GM12874 (cell line): ENCODE measurements at regions not wholly inside any gene's neighbourhood (a gene's known extent, or its start where the extent isn't known, plus 50 kb on each side); places are given as distances from the start of the nearest gene placed in this dataset.

Source experiments
- TF ChIP-seq, protein P1 (sequence below): IDR thresholded peaks from 2 replicates; pipeline ENCODE4 v1.5.1; 2011; ENCODE audit warnings: low read depth, mild to moderate bottlenecking, control low read depth, low read length, moderate library complexity; ENCODE audit not compliant: insufficient read depth

GRCh38 chr2:217631115-217631514 is 371.7 kb downstream of the TNS1 start:
- TF ChIP-seq, protein P1, sequence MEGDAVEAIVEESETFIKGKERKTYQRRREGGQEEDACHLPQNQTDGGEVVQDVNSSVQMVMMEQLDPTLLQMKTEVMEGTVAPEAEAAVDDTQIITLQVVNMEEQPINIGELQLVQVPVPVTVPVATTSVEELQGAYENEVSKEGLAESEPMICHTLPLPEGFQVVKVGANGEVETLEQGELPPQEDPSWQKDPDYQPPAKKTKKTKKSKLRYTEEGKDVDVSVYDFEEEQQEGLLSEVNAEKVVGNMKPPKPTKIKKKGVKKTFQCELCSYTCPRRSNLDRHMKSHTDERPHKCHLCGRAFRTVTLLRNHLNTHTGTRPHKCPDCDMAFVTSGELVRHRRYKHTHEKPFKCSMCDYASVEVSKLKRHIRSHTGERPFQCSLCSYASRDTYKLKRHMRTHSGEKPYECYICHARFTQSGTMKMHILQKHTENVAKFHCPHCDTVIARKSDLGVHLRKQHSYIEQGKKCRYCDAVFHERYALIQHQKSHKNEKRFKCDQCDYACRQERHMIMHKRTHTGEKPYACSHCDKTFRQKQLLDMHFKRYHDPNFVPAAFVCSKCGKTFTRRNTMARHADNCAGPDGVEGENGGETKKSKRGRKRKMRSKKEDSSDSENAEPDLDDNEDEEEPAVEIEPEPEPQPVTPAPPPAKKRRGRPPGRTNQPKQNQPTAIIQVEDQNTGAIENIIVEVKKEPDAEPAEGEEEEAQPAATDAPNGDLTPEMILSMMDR: no peak

- TF ChIP-seq, protein P1: no peak
Measured at GRCh38 chr2:217629347-217629746, 373.4 kb downstream of the TNS1 start.

- TF ChIP-seq, protein P1: no peak
Measured at GRCh38 chr2:217628061-217628460, 374.7 kb downstream of the TNS1 start.

GRCh38 chr2:217626926-217627325 is 375.9 kb downstream of the TNS1 start:
- TF ChIP-seq, protein P1: no peak

- TF ChIP-seq, protein P1: no peak
Measured at GRCh38 chr2:217625557-217626169, 377.1 kb downstream of the TNS1 start.

DNA sequence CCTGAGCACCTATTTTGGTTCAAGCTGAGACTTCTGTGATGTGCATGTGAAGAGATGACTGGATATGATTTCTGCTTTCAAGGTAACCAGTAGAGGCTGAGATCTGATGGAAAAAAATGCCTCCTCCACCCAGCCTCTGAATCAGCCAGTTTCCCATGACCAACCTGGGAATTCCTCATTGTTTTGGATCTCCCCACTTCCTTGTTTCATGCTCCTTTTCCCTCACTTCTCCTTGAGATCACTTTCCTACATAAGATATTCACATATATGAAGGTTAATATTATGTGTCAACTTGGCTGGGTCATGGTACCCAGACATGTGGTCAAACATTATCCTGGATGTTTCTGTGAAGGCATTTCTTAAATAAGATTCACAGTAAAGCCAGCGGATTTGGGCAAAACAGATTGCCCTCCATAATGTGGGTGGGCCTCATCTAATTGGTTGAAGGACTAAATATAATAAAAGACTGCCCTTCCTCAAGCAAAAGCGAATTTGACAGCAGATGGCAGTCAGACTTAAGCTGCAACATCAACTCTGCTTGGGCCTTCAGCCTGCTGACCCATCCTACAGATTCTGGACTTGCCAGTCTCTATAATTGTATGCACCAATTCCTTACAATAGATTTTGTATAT is 379.4 kb downstream of the TNS1 start:
- TF ChIP-seq, protein P1: no peak

- TF ChIP-seq, protein P1: no peak
Measured at GRCh38 chr2:217622205-217623060, 380.4 kb downstream of the TNS1 start.
